EL (cell line): ENCODE measurements at regions not wholly inside any gene's neighbourhood (a gene's known extent, or its start where the extent isn't known, plus 50 kb on each side); places are given as distances from the start of the nearest gene placed in this dataset.

Source experiments
- DNase-seq: peaks from one replicate; pipeline ENCODE4 v3.0.0-alpha.2; 2016

DNA sequence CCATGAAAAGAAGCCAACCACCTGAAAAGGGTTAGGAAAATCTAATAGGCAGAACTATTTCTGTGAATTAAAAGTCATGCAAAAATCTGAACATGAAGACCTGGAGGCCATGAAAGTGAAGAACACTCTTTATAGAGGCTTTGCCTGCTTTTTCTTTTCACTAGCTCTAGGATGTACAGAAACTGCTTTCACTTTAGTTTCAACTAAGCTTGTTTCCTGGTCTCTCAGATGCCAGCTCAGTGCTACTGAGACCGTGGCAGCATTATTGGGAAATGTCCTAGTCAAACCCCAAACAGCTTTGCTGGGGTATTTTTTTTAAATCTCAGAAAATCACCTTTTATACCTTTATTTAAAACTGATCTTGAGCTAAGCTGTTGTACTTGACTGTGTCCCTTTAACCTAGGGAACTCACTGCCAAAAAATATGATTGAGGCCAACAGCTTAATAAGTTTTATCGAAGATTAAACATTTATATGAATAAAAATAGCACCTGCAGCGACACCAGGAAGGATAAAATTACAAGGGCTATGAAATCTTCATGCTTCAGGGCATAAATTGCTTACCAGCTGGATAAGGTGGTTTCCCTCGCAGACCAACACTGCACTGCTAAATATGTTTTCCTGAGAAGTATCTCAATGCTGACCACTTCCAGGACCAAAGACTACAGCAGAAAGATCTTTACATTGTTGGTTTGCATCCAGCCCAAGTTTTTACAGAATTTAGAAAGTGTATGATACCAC lies 621.8 kb upstream of the ZFHX3 start:
- no peak for DNase-seq

DNA sequence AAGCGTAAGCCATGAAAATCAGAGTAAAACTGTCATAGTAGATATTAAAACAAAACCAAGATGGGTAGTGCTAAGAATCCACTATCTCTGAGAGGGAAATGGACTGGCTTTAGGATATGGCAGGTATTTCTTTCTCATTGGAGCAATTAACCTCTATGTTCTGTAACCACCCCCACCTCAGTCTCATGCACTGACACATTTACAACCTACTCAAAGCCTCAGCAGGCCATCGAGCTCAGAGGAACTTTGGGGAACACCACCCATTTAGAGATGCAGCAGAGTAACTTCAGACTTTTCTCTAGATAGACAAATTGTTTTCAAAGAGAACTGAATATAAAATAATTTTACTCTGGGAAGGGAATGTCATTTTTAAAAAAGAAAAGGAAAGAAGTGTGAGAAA lies 615.8 kb upstream of the ZFHX3 start:
- DNase-seq: no peak

DNA sequence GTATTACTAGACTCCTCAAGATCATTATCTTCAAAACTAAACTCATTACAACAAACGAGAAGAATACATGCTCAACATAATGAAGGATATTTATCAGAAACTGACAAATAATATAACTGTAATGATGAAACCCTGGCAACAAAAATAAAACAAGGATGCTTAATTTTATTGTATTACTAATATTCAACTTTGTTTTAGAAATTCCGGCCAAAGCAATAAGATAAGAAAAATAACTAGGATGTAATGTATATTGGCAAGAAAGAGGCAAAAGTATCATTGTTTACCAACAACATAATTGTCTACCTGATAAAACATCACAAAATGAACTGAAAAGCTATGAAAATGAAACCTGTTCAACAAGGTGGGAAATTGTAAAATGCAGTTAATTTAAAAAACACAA lies 588.3 kb upstream of the ZFHX3 start:
- DNase-seq: no peak

DNA sequence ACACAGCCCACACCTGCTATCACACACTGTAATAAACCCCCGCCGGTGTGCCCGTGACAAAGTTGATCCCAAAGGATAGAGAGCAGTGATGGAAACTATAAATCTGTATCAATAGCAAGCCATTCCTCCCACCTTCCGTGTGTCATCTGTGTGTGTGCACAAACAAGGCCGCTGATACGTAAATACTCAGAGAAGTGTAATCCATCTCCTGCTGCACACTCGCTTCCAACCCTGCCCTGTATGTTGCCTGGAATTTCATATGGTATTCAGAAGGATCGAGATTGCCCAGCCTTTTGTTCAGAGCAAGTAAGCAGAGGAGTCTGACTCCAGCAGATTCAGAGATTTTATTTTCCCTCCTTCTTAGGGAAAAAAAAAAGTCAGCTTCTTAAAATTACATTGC lies 581.1 kb upstream of the ZFHX3 start:
- no peak for DNase-seq

DNA sequence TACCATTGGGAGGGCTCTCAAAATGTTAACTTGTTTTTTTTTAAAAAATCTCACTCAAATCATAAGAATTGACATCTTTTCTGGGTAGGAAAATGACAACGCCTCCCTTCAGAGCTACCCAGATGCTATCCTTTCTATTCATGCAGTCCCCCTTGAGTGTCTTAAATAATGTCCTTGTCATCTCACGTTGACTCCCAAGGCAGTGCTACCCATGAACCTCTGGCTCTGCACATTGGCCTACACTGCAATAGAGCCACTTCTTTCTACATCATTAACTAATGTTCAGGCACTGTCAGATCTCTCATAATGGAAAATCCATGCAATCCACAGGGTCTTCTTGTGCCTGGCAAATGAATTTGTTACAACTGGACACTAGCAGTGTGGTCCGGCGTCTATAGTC lies 569.8 kb upstream of the ZFHX3 start:
- DNase-seq: no peak

DNA sequence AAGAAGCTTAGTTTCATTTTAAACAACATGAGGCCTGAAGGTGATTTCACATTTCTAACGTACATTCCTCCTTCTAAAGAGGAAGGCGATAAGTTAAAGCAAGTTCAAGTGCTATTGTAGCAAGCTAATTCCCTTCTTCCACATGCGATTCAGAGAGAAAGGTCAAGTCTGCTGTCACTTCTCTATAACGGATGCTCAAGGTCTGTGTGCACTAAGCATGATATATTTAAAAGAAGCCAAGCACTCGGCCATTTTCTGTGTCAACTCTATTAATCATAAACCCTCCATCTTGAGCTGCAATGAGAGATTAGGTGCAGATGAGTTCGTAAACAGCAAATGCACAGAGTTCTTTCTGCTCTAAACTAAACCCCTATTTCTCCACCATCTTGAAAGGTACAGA lies 568.8 kb upstream of the ZFHX3 start:
- no peak for DNase-seq

DNA sequence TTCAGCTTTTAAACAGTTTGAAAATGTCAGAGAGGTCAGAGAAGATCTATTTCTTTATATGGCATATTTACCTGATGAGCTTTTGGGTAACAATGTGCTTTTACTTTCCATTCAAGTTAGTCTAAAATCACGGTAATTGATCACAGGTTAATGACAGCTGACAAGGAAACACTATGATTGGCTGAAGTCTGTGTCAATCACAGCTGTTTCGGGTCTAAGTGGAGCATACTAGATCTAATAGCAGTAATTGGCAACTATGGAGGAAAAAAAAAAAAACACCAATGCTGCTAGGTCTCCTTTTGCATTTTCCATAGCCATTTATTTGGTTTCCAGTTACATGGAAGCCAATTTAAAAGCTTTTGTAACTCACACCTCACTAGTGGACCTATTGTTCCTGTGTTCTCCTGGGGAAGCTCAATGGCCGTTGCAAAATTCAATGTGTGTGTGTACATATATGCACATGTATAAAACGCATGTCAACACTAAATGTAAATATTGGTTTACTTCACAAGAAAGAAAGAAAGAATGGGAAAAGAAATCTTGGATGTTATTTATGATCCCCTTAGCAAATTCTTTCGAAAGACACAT lies 568.3 kb upstream of the ZFHX3 start:
- DNase-seq: no peak

DNA sequence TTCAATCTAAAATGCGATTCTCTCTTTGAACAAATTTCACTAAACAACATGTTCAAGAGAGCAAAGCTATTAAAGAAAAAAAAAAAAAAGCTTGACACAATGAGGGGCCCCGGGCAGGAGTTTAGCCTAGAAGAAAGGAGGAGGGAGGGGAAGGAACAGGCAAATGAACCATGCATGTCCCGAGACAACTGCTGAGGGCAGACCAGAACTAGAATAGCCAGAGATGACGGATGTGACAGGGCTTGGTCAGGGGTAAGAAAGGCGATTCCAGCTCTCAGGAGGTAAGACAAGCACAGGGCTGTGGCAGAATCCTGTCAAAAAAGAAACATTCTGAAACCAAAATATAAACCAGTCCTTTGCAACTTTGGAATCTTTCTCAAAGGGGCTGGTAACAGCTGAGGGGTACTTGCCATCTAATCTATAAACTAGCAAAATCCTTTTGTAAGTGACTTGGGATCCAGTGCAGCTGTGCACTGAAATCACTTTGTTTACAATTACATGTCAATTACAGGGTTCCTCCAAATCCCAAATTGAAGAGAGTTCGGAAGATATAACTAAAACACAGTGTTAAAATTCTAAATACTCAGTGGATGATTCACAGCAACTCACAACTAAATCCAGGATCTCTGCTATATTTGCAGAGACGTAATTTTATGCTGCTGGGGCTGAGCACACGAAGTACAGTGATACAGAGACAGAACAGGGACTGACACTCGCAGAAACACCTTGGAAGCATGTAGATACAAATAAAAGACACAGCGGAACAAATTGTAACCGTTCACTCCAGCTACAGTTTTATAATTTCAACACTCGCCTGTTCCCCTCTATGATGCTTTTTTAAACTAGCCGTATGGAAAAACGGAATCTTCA lies 567.4 kb upstream of the ZFHX3 start:
- DNase-seq: no peak

DNA sequence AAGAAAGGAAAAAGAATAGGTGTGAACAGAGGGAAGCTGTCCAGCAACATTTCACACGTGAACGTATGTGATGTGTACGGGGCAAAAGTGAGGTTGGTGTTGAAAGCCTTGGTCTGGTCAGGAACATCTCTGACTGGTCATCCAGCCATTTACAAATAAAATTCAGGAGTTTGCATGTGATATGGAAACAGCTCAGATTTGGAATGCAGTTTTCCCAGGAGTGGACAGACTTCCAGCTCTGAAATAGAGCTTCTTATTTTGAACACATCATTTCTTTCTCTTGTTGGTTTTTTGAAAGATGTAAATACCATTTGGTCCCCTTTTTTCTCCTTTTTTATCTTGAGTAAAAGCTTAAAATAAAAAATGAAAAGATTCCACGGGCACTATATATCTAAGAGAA lies 566.2 kb upstream of the ZFHX3 start:
- DNase-seq: no peak

DNA sequence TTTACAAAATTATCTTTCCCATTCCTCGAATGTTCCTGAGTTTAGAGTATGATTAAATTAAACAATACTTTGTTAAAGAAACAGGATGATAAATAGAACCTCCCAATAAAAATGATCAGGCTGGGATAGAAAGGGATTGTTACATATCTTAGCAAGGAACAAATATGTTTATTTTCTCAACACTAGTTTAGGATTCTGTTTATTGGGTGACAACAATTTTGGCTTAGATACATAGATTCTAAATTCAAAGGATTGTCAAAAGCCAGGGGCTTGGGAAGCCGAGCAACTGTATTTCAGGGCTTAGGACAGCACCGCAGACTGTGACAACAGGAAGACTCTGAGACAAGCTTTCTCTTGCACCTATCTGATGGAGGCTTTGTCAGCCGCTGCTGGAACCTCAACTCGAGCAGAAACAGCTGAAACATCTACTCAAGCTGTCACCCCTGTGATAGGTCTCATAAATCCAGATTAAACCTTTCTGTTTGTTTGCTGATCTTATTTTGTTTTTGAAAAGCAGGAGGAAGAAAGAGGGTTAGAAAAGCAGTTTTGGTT lies 562.8 kb upstream of the ZFHX3 start:
- DNase-seq: no peak

DNA sequence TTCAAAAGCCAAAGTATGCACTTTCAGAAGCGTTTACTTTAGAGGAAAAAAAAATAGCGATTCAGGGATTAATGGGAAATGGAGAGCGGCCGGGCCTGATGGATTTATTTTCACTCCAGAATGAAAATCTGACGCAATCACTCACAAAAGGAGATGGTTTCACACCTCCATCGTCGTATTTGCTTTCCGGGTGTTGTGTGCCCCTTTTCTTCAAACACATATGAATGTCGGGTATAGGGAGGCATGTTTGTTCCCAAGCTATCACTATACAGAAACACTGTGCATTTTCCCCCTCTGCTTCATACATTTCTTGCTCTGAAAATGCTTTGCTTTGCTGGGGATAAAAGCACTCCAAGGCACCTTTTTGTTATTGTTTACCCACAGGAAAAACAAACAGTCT lies 562.2 kb upstream of the ZFHX3 start:
- no peak for DNase-seq

DNA sequence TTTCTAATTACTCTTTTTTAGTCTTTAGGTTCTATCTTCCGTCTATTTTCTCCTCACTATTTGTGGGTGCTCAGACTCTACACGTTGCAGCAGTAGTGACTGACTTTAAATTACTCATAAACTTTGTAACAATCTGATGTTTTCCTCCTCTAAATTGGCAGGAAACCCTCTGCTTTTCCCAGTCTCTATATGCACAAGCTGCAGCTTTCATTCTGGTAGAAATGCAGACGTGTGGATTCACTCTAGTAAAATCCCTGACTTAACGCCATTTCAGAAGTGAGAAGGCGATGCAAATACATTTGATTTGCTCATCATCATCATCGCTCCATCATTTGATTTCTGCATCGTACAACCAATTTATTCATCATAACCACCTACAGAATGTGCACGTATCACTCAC lies 561.0 kb upstream of the ZFHX3 start:
- DNase-seq: no peak

DNA sequence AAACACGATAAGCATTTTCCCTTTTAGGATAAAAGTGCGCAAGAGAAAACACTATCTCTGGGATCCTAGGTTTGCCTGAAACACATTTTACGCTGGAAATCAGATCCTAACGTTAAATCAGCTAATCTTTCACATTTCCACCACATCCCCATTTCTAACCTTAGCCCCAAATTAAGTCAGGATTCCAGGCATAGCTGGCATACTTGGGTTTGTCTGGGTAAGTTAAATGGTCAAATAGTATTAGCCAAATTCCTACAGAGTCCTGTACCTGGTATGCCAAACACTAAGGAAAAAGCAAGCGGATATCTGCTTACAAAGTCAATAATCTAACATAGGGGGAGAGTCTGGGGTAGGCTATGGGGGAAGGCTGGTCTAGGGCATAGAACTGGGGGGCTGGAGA lies 557.4 kb upstream of the ZFHX3 start:
- no peak for DNase-seq

DNA sequence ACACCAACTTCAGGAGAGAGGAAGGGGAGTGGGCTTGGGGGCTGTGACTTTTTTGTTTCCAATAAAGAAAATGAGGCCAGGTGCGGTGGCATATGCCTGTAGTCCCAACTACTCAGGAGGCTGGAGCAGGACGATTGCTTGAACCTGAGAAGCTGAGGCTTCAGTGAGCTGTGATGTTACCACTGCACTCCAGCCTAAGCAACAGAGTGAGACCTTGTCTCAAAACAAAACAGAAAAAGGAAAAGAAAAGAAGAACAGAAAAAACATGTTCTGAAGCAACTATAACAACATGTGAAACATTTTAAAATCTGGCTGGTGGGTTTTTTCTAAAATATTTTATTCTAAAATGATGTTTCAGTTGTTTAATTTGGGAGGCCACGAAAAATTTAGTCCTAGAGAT lies 554.0 kb upstream of the ZFHX3 start:
- DNase-seq: no peak

DNA sequence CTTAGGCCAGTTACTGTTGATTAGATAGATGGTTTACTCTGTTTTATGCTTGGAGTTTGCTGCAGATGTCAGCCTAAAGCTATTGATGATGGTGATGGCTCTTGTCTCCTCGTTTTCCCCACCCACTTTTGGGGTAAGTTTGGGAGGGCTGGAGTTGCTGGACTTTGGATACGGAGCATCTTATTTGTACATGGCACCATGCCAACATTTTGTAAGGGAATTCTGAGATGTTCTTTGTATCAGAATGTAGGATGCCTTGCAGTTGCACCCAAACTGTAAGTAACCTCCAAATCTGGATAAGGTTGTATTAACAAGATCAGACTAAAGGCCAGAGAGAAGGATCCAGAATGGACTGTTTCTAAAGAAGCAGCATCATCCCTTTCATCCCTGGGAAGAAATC lies 551.9 kb upstream of the ZFHX3 start:
- DNase-seq: no peak

DNA sequence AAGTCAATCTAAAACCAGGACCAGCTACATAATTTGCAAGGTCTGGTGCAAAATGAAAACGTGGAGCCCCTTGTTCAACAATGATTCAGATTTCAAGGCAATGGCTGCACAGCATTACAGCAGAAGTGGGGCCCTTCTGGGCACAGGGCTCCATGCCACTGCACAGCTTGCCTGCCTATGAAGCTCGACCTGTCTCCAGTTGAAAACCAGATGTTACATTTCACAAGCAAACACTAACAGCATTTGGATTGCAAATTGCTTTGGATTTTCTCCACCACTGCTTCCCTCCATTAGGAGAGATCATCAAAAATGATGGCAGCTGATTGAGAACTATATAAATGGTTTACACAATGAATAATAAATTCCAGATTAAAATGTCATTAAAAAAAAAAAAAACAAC lies 551.4 kb upstream of the ZFHX3 start:
- no peak for DNase-seq

DNA sequence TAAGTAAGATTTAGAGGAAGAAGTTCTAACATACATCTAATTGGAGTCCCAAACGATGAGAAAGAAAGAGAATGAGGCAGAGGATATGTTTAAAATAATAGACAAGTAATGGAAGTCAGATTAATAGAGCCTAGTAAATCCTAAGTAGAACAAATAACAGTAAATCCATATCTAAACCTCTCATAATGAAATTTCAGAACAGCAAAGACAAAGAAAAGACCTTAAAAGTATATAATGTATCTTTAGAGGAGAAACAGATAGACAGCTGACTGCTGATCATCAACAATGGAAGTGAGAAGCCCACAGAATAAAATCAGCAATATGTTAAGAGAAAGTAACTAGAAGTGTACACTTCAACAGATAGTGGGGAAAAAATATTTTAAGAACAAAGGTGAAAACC lies 536.2 kb upstream of the ZFHX3 start:
- no peak for DNase-seq

DNA sequence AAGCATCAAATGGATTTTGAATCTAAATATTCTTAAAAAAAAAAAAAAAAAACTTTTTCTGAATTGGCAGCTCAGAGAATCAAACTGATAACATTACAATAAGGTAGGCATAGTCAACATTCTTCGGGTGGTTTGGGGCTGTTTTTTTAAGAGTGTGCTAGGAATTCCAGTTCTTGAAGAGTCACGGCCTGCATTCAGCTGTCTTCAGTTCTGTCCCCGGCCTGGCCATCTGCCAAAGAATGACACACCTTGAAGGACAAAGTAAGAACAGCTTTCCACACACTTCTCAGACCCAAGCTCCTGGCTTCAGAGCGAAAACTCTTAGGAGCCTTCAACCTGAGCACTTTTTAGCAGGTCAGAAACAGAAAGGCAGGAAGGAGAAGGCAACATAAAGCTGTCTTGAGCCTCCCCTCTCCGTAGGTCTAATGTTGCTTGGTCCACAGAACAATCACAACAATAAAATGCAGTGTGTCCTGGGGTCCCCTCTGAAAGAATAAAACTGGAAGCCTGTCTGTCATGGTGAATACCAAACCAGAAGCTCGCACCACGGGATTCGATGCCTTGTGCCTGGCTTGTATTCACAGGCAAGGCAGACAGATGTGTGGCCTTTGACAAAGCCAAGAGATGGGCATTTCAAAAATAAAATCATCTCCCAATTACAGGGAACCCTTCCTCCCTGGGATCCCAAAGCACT lies 524.4 kb upstream of the ZFHX3 start:
- DNase-seq: no peak

DNA sequence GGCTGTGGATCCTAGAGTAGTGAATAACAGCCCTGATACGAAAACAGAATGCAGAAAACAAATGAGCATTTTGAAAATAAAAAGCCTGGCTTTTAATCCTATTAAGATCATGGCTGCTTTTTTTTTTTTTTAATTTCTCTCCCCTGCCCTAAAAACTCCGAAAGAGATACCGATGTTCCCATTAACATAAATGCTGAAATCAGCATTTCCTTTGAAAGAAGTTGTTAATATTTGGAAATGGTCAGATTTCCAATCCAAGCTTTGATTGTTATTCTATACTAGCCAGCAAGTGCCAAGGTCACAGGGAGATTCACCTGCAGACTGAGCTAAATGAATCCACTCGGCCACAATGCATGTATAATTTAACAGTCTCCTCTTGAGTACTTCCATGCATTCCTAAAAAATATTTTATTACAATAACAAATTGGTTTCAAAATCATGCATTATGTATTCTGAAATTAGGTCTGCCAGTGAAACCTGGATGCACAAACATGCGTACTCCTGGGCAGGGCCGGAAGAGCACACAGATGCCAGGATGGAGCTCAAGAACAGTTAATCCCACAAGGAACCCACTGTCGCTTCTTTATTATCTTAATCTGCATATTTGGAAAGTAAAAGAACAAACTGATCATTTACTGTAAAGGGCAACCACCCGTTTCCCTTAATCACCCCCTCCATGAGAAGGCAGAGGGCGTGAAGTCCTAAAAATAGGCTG lies 521.5 kb upstream of the ZFHX3 start:
- DNase-seq: no peak

DNA sequence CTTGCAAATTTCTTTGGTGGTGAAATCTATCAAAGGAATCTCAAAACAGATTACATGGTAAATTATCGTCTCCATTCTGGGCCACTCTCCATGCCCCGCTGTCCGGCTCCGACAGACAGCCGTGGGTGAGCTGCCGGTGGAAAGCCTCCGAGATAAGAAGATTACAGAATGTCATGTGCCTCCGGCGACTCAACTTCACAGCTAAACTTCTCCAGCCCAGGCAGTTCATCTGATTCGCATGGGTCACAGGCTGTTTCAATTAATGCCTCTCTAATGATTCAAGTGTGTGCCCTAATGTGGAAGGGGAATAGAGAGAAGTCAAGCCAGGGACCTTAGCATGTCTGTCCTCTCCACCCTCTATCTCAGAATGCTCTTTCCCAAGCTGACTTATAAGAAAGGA lies 520.8 kb upstream of the ZFHX3 start:
- no peak for DNase-seq

DNA sequence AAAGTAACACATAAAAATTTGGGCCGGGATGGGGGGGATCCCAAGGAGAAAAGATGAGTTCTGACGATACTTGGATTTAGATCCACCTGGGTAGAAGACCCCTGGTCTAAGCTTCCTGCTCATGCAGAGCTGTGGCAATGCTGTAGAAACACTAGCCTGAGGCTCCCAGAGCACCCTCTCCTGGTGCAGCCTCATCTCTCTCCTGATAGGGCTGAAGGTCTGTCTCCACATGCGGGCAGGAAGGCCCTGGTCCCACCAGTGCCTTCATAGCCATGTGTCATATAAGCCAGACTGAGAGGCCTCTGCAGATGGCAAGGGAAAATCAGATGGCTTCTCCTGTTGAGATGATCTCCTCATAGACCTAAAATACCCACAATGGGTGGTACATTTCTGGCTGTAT lies 518.0 kb upstream of the ZFHX3 start:
- DNase-seq: no peak

DNA sequence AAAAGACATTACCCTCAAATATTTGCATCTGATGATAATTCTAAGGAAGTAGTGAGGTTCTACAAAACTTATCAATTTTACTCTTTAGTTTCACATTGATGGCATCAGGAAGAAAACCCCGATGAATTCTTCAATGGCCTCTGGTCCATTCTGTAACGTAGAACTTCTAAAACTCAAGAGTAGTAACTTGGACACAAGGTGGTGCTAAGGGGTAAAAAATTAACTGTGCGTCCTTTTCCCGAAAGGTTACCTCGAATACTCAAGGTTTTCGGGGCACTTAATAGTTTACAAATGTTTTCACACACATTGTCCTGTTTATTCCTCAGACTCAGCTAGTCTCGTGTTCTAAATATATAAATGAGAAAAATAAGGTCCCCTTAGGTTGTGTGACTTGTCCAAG lies 517.3 kb upstream of the ZFHX3 start:
- DNase-seq: peak; percentile 5

DNA sequence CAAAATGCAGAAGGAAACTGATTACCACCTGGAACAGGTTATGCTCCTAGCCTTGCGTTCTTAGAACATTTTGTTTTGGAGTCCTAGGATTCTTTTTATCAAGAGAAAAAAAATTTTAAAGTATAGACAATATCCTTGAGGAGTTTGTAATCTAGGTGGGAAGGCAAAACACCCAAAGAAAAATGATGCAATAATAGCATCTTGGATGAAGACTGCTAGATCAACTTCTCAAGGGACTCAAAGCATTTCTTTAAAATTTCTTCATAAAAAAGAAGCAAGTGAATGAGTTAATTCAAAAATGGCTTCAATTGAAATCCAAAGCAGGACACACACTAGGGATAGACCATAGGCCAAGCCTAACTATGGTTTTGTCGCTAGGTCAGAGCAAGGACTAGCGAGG lies 515.8 kb upstream of the ZFHX3 start:
- DNase-seq: no peak
